Adrenal gland (tissue), 5 donors: ENCODE measurements at regions not wholly inside any gene's neighbourhood (a gene's known extent, or its start where the extent isn't known, plus 50 kb on each side); places are given as distances from the start of the nearest gene placed in this dataset.

ENCODE experiments used
- CTCF ChIP-seq, 6 experiments: fragments of 450-650 bp in 4 of 6; fragments of 200-600 bp in 2 of 6; sonication (generic) in 1 of 6; IDR thresholded peaks; 1 replicate in 5 of 6; 2 replicates in 1 of 6; pipeline versions ENCODE4 v1.5.1 to v1.8.0; 2016 to 2021; ENCODE audit warnings: antibody characterized with exemption in 6 of 6, mild to moderate bottlenecking in 2 of 6, moderate library complexity in 1 of 6
- POLR2A ChIP-seq, 2 donors: fragments of 450-650 bp; IDR thresholded peaks; one replicate each; pipeline ENCODE4 v1.6.1; 2017; ENCODE audit warnings: antibody characterized with exemption in 2 of 2, mild to moderate bottlenecking in 2 of 2, moderate library complexity in 1 of 2
- donor health status: DM: no; HTN: no; CAD: no.

DNA sequence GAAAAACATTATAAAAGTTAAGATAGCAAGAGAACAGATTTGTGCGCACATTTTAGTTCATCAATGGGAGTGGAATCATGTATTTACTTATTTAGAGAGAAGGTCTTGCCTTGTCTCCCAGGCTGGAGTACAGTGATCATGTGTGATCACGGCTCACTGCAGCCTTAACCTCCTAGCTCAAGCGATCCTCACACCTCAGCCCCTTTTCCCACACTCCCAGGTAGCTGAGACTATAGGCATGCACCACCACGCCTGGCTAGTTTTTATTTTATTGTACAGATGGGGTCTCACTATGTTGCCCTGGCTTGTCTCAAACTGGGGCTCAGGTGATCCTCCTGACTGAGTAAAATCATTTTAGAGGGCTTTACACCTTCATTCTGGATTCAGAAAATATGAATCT is 72.3 kb upstream of the ADGRF1 start:
- TF ChIP-seq POLR2A (IDR thresholded peaks at IDR 0.05) (no peak), CTCF (IDR thresholded peaks at IDR 0.05) (no peak)
